ENCODE measurements at regions not wholly inside any gene's neighbourhood (a gene's known extent, or its start where the extent isn't known, plus 50 kb on each side); places are given as distances from the start of the nearest gene placed in this dataset.

- no peak for TF ChIP-seq CTCF (IDR thresholded peaks at IDR 0.05)
- TF ChIP-seq POLR2A (IDR thresholded peaks at IDR 0.05): no peak
Measured at GRCh38 chr2:150586858-150587257, 99.4 kb upstream of the RND3 start.
